ENCODE measurements at regions not wholly inside any gene's neighbourhood (a gene's known extent, or its start where the extent isn't known, plus 50 kb on each side); places are given as distances from the start of the nearest gene placed in this dataset.

- Histone ChIP-seq H3K9me3 (no peaks in the 10 kb centered on the region), H3K27ac (no peak overlapping the region), H3K27me3 (no peaks in the 10 kb centered on the region), H3K4me1 (no peaks in the 10 kb centered on the region), H3K36me3 (ENCODE audit: low read depth, missing control alignments) (no peaks in the 10 kb centered on the region), H3K4me3 (no peak overlapping the region)
- no peak for DNase-seq
- intact Hi-C loops (cut with DNase I; ENCODE audit: low total_unique reads): no loop called here
- 90 to 91% methylated on average over 4 of the region's 4 CpGs for WGBS, 2 donors
- no peak for TF ChIP-seq POLR2A (IDR thresholded peaks at IDR 0.05)
- TF ChIP-seq, protein P1, sequence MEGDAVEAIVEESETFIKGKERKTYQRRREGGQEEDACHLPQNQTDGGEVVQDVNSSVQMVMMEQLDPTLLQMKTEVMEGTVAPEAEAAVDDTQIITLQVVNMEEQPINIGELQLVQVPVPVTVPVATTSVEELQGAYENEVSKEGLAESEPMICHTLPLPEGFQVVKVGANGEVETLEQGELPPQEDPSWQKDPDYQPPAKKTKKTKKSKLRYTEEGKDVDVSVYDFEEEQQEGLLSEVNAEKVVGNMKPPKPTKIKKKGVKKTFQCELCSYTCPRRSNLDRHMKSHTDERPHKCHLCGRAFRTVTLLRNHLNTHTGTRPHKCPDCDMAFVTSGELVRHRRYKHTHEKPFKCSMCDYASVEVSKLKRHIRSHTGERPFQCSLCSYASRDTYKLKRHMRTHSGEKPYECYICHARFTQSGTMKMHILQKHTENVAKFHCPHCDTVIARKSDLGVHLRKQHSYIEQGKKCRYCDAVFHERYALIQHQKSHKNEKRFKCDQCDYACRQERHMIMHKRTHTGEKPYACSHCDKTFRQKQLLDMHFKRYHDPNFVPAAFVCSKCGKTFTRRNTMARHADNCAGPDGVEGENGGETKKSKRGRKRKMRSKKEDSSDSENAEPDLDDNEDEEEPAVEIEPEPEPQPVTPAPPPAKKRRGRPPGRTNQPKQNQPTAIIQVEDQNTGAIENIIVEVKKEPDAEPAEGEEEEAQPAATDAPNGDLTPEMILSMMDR (IDR thresholded peaks at IDR 0.05): no peak
Measured at GRCh38 chr3:1938975-1939374, 159.7 kb upstream of the CNTN4 start.

GRCh38 chr3:1942781-1943180 lies 155.9 kb upstream of the CNTN4 start:
- H3K4me3 ChIP-seq: no peak overlapping the region
- H3K27ac ChIP-seq: no peak overlapping the region
- intact Hi-C loops (cut with DNase I; ENCODE audit: low total_unique reads): no loop called here
- no peaks in the 10 kb centered on the region for H3K27me3 ChIP-seq
- no peaks in the 10 kb centered on the region for H3K36me3 ChIP-seq (ENCODE audit: low read depth, missing control alignments)
- TF ChIP-seq POLR2A (IDR thresholded peaks at IDR 0.05): no peak
- no peak for DNase-seq
- no peaks in the 10 kb centered on the region for H3K9me3 ChIP-seq
- 50 to 71% methylated on average over 1 of the region's 1 CpG for WGBS, 2 donors
- no peaks in the 10 kb centered on the region for H3K4me1 ChIP-seq

DNA sequence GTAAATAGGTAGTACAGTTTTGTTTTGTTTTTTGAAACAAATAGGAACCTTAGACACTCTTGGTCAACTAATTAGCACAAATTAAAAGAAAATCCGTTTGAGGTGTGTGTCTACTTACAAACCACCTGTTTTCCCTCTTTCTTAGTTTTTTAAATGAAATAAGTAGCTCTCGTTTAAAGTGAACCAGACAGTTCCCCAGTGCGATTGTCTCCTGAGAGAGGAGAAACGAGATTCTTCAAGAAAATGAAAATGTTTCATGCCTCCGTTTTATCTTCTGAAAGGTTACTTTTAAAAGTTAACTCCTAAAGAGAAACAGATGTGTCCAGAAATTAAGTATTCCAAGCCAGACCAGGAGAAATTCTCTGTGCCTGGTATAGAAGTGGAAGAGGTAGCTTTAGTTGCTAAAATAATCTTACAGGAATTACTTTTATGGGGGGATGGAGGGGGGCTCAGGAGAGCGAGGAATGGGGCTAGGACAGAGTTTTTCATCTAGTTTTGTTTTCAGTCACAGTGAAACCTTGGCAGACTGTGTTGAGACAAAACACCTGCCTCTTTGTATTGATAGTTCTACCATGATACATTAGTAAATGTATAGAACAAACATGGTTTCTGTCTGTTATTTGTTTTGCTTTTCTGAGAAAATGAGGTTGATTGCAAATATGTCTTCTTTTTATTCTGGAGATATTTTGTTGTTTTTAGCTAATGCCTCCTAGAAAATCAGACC lies 155.1 kb upstream of the CNTN4 start:
- H3K27me3 ChIP-seq: no peaks in the 10 kb centered on the region
- intact Hi-C loops (cut with DNase I; ENCODE audit: low total_unique reads): no loop called here
- H3K4me1 ChIP-seq: no peaks in the 10 kb centered on the region
- H3K27ac ChIP-seq: no peak overlapping the region
- no peak overlapping the region for H3K4me3 ChIP-seq
- WGBS, 2 donors: 17 to 25% methylated on average over 6 of the region's 6 CpGs
- no peaks in the 10 kb centered on the region for H3K9me3 ChIP-seq
- TF ChIP-seq, protein P1 (IDR thresholded peaks at IDR 0.05): no peak
- TF ChIP-seq POLR2A (IDR thresholded peaks at IDR 0.05): no peak
- no peaks in the 10 kb centered on the region for H3K36me3 ChIP-seq (ENCODE audit: low read depth, missing control alignments)
- no peak for DNase-seq

DNA sequence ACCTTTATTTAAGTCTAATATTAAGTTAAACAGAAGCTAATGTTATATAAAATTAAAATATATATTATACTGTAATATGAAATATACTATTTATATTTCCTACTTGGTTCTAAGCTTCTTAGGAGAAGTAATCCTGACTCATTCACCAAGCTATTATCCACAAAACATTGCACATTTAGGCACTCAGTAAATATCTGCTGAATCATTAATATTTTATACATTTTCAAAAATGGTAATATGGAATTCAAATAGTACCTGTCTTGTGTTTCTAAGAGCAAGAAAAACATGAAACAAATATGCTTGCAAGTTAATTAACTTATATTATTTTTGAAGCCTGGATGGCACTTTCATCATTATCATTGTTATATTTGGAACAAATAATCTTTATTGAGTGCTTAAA lies 153.0 kb upstream of the CNTN4 start:
- intact Hi-C loops (cut with DNase I; ENCODE audit: low total_unique reads): no loop called here
- H3K4me1 ChIP-seq: no peaks in the 10 kb centered on the region
- no peak for DNase-seq

GRCh38 chr3:1953536-1953935 lies 145.1 kb upstream of the CNTN4 start:
- 88 to 89% methylated on average over 7 of the region's 7 CpGs for WGBS, 2 donors

More for the DNA sequence above, 153.0 kb upstream of the CNTN4 start:
- H3K27ac ChIP-seq: no peak overlapping the region
- no peak overlapping the region for H3K4me3 ChIP-seq
- no peak for TF ChIP-seq POLR2A (IDR thresholded peaks at IDR 0.05)
- TF ChIP-seq, protein P1 (IDR thresholded peaks at IDR 0.05): no peak
- no peaks in the 10 kb centered on the region for H3K27me3 ChIP-seq
- H3K36me3 ChIP-seq (ENCODE audit: low read depth, missing control alignments): no peaks in the 10 kb centered on the region
- no peaks in the 10 kb centered on the region for H3K9me3 ChIP-seq

More at GRCh38 chr3:1953536-1953935, 145.1 kb upstream of the CNTN4 start:
- Histone ChIP-seq H3K4me1 (no peaks in the 10 kb centered on the region), H3K9me3 (no peaks in the 10 kb centered on the region), H3K4me3 (no peak overlapping the region), H3K27ac (no peak overlapping the region), H3K27me3 (no peaks in the 10 kb centered on the region), H3K36me3 (ENCODE audit: low read depth, missing control alignments) (no peaks in the 10 kb centered on the region)
- no peak for TF ChIP-seq POLR2A (IDR thresholded peaks at IDR 0.05)
- TF ChIP-seq, protein P1 (IDR thresholded peaks at IDR 0.05): no peak
- DNase-seq: no peak
- intact Hi-C loops (cut with DNase I; ENCODE audit: low total_unique reads): no loop called here

All from testis (tissue), 2 donors.